Testis (tissue), 2 donors: ENCODE measurements at regions not wholly inside any gene's neighbourhood (a gene's known extent, or its start where the extent isn't known, plus 50 kb on each side); places are given as distances from the start of the nearest gene placed in this dataset.

Source experiments
- POLR2A ChIP-seq: fragments of 450-650 bp; IDR thresholded peaks from one replicate; pipeline ENCODE4 v1.6.1; 2017; ENCODE audit warnings: antibody characterized with exemption, mild to moderate bottlenecking, moderate library complexity
- TF ChIP-seq, protein P1 (sequence below), 3 experiments: fragments of 450-650 bp in 2 of 3; fragments of 200-600 bp in 1 of 3; sonication (generic) in 1 of 3; IDR thresholded peaks; one replicate each; pipeline ENCODE4 v1.5.1; 2016 to 2019; ENCODE audit warnings: antibody characterized with exemption in 3 of 3, mild to moderate bottlenecking in 2 of 3, moderate library complexity in 1 of 3

DNA sequence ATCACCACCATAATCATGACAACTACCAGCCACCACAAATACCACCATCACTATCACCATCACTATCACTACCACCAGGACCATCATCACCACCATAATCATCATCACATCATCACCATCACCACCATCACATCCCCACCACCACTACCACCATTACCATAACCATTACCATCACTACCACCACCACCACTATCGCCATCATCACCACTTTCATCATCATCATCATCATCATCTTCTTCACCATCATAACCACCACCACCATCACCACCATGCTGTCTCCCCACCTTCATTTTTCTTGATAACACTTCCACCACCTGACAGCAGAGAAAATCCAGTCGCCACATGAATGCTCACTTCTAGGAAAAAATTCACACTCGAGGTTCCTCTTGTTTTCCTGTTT, 253.6 kb downstream of the ANKRD60 start:
- TF ChIP-seq POLR2A: no peak
- TF ChIP-seq, protein P1, sequence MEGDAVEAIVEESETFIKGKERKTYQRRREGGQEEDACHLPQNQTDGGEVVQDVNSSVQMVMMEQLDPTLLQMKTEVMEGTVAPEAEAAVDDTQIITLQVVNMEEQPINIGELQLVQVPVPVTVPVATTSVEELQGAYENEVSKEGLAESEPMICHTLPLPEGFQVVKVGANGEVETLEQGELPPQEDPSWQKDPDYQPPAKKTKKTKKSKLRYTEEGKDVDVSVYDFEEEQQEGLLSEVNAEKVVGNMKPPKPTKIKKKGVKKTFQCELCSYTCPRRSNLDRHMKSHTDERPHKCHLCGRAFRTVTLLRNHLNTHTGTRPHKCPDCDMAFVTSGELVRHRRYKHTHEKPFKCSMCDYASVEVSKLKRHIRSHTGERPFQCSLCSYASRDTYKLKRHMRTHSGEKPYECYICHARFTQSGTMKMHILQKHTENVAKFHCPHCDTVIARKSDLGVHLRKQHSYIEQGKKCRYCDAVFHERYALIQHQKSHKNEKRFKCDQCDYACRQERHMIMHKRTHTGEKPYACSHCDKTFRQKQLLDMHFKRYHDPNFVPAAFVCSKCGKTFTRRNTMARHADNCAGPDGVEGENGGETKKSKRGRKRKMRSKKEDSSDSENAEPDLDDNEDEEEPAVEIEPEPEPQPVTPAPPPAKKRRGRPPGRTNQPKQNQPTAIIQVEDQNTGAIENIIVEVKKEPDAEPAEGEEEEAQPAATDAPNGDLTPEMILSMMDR (IDR thresholded peaks at IDR 0.05): no peak
